NCI-H1436 (cell line): ENCODE measurements at regions not wholly inside any gene's neighbourhood (a gene's known extent, or its start where the extent isn't known, plus 50 kb on each side); places are given as distances from the start of the nearest gene placed in this dataset.

ENCODE experiments used
- DNase-seq: peaks from one replicate; lab custom pipeline; 2025; lab: John Stamatoyannopoulos, UW

DNA sequence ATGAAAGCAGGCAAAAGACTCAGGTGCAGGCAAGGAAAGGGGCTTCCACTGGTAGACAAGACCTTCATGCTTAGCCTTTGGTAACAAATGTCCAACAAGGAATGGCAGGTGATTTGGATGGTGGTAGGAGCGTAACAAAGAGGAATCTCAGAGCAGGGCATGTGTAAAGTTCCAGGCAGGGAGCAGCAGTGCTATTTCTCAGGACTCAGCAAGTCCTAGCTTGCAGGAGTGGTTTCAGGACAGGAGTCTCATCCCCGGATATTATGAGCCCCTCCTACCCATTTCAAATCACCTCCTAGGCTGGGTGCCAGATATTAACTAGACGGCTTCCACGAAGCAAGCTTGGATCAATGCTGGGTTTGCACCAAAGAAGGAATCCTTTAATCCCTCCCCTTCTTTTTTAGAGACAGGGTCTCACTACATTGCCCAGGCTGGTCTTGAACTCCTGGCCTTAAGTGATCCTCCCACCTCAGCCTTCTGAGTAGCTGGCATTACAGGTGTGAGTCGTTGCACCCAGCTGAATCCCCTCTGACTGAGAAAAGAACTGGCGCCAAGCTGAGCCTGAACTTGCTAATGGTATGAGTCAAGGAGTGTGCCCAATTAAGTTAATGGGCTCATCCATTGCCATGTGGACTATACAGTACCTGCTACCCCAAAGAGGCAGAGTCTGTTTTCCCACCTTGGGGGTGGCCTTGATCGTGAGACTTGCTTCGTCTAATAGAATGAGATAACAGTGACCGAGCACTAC, 190.3 kb downstream of the ARL4C start:
- DNase-seq = no peak

DNA sequence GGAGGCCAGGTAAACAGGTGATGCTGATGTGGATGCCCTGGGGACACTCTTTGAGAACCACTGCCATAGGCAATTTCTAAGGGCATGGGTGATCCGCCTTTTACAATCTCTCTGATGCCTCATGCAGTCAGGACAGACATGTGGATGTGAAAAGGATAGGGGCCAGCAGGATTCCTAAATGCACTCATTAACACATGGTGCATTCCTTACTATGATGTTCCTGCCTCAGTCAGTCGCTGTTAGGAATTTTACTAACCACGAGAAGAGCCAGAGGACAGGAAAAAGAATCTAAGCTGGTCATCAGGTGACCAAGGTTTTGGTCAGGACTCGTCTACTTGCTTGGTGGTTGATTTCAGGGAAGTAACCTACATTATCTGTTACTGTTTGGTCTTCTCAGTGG, 191.0 kb downstream of the ARL4C start:
- no peak for DNase-seq

DNA sequence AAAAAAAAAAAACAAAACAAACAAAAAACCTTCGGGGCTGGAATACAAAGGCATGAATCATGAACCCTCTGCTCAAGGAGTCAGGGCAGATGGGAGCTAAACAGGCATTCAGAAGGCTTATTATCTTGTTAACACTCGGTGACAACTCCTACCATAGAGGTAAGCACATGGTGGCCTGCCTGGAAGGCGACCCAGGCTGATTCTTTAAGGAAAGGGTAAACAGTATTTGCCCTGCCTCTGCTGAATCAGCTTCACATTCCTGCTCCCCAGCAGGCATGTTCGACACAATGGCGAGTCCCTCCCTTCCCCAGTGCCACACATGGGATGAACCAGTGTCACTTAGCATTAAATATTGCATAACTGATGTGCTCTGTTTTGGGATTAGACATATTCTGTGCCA, 191.9 kb downstream of the ARL4C start:
- no peak for DNase-seq

DNA sequence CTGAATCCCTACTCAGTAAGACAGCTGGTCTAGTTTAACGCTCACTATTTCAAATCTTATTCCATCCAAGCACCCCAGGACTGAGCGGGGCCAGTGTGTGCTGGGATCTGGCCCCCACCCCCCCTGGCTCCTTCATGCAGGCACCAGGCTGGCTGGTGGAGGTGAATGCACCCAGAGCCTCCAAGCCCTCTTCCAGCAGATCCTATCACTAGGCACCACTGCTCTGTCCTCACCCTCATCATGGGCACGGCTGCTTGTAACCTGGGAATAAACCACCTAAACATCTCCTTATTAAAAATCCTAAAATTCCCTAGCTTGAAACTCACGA, 194.3 kb downstream of the ARL4C start:
- DNase-seq = no peak

DNA sequence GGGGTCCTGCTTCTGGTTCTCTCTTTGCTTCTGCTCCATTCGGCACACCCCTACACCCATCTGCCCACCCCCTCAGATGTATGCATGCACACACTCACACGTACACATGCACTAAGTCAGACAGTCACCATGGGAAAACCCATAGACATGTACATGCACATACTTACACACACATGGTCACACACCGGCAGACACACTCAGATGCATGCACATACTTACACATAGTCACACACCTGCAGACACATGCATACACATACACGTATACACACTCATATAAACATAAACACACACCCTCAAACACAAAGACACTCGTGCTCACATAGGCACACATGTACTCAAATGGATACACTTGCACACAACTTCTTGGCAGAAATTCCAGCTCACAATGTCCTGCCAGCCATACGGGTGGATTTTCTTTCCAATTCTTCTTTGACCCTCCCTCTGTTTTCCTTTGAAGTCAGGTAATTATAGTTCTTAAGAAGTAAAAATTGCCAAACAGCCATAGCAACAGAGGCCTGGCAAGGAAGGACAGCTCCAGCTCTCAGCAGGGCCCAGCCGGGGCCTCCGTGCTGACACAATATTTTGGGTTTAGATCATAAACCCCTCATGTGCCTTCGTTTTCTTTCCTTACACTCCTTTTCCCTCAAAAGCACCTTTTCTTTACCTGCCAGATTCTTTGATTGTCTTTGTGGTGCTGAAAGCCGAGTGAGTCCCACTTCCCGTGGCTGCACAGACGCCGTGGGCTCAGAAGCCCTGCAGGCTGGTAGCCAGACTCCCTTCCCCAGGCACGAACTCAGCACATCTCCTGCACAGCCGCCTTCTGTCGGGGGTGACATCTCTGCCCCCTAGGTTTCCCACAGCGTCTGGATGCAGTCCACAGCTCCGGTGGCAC, 195.7 kb downstream of the ARL4C start:
- no peak for DNase-seq

DNA sequence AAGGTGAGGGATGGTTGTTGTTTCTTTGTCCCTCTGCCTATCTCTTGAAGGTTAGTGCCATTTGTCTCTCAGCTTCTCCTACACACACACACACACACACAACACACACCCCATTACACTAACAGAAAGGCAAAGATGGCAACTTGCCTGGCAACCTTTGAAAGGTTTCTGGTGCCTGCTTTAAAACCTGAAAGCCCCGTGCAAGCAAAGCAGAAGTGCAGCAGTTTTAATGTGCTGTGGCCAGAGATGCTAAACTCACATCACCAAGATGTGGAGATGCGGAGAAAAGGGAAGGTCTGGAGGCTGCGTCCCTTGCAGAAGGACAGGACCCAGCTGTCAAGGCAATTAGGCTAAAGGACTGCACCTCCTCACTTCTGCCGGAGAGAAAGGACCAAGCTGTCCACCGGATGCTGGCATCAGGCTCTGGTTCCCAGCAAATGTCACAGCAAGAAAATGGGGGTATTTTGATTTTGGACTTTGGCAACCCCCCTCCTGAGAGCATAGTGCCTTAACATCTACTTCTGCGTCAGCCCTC, 196.4 kb downstream of the ARL4C start:
- DNase-seq = no peak

DNA sequence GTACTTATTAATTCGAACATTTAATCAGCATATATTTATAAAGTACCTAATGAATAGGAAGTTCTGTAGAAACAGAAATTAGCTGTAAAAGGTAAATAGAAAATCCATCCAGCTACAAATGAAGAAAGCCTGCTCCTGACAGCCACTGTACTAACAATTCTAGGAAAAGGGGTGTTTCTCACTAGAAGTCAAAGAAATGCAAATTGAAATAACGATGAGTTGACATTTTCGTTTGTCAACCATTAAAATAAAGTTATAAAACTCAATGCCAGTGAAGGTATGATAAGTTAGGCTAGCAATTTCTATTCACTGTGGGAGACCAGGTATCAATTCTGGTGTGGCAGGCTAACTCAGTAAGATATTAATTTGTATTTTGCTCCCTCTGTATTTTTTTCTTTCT, 198.0 kb downstream of the ARL4C start:
- no peak for DNase-seq

DNA sequence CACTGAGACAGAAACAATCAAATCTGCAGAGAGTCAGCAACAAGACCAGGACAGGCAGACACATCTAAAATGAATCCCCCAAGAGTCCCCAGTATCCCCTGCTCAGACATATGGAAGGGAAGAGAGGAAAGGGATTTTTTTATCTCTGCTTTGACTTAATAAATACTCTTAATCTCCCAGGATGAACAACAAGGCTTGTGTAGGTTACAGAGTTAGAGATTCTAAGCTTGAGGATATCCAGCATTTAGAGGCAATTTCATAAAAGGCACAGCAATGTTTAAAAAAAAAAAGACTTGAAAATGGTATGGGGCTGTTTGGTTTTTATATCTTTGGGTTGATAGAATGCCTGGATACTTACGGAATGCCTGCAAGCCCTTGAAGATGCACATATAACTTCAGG, 199.9 kb downstream of the ARL4C start:
- no peak for DNase-seq

DNA sequence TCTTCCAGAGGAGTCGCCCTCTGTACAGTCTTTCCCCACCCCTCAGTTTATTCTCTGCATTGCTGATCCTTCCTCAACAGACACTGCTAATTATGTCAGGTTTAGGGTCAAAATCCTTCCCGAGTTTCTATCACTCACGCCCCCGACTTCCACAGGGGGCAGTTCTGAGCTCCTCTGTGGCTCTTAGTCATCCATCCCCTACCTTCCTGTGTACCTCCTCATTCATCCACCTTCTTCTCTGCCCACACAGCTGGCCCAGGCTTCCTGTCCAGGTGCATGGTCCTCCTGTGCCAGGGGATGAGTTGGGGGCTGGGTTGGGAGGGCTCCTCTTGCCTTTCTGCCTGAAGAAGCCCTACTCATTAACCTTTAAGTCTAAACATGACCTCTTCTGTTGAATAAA, 202.9 kb downstream of the ARL4C start:
- DNase-seq = peak; percentile 14

DNA sequence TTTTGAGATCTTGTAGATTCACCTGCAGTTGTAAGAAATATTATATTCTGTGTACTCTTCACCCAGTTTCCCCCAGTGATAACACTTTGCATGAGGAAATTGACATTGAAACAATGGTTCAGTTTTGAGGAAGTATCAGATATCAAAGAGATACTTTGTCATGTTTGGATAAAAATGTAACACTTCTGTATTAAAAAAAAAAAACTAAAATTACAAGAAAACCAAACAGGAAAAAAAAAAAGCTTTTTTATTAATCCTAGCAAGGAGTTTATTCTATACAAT, 204.0 kb downstream of the ARL4C start:
- DNase-seq = no peak

DNA sequence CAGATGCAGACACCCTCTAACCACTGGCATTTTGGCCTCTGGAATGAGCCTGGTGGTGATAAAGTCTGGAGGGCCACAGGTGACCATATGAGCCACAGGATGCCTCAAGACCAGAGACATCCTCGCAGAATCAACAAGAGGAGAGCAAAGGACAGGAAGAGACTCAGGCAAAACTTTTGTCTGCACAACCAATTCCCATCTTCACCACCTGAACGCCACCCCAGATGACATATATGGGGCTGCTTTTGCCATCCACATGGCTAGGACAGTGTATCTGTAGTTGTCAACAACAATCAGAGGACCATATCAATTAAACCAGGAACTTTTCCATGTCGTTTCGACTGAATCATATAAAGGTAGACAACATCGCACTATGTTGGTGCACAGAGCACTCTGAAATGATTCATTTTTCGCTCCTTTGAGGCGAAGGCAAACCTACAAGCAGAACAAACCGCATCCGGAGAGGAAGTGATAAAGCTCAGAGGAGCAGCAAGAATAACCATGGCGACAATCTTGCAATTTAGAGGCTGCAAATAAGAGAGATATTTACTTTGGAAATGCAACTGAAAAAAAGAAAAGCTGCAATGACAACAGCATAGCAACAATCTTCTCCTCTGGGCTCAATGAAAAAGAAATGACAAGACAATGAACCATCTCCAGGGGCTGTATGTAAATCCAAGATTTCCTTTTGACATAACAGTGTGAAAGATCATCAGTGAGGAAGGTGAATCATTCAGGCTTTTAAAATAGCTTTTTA, 204.5 kb downstream of the ARL4C start:
- no peak for DNase-seq

DNA sequence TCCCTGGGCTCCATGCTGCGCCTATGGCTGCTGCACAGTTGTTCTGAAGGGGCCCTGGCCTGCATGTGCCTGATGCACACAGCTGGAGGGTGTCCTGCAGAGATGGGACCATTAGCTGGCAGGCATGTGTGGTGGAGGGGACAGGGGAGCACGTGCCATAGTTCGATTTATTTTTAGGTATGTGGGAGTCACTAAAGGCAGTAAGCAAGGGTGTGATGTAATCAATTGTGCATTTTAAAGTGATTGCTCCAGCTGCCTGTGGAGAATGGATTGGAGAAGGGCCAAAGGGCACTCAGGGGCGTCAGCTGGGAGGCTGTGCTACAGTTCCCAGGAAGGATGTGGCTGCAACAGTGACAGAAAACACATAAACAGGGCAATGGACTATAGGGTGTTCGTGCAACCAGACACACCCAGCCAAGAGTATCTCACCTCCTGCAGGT, 205.1 kb downstream of the ARL4C start:
- DNase-seq = no peak

DNA sequence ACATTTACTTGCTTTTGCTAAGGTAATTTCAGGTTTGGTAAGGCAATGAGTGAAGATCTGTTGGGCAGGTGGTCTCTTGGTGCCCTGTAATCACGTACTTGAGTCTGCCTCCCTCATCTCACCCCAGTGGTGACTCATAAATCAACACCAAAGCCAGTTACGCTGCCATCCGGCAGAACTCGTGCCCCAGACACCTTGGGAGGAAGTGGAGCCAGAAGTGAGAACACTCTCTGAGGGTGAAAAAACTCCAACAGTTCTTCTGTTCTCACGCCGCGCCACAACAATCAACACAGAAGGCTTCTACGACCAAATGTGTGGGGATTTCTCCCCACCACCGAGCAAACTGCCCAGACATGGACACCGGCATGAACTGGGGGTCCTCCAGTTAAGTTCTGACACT, 206.2 kb downstream of the ARL4C start:
- no peak for DNase-seq

DNA sequence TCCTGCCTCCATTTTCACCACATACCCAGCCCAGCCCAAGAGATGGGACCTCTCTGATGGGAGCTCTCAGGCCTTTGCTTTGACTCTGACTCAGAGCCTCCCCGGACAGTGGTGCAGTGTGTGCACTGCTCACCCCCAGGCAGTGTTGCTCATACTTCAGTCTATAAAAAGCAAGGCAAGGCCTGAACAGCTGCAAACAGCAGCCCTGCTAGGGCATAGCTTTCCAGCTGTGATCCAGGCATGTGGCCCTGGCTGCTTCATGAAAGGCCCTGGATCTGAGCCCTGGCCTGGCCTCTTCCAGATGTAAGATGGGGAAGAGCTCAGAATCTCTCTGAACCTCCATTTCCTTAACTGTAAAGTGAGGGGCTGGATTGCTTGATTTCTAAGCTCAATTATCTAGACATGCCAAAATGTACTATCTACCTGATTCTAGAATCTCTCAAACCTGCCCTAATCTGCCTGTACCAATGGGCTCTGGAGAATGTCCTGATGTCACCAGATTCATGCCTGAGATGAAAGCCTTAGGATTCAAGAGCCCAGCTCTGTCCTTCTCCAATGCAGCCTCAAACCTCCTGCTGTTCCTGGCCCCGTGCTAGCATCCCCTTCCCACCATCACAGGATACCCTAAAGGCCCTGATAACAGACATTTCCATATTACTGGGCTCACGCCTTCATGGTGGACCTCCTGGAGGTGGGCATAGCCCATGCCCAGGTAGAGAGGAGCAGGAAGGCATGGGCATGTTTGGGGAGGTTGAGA, 206.9 kb downstream of the ARL4C start:
- no peak for DNase-seq

DNA sequence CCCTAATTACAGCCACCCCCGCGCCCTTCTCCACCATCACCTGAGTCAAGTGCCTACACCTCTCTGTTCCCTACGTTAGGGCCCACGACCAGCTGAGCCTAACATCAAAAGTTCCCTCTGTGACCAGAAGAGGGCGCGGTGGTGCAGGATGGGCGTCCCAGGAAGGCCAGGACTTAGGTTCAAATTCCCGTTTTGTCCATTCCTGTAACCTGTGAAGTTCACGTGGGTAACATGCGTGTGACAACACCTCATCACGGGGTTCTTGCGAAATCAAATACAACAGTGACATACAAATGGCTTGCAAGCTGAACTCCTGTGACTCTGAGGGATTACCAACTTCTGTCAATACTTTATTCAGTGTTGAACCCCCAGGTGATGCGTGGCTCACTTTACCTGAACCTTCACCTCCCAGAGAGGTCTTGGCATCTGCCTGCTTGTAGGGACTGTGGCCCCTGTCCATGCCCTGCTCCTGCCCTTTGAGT, 207.9 kb downstream of the ARL4C start:
- DNase-seq = peak; percentile 8

DNA sequence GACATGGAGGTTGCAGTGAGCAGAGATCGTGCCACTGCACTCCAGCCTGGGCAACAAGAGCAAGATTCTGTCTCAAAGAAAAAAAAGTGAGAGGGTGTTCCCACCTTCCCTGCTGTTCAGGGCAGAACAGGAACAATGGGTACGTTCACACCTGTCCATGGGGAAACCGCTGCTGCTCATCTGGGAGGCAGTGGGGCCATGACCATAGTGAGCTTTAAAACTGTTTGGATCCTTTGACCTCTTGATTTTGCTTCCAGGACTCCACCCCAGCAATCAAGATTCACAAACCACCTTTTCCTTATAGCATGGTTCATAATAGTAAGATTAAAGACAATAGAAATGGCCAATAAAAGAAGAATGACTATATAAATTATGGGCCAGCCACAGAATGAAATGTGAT, 209.2 kb downstream of the ARL4C start:
- DNase-seq = no peak

DNA sequence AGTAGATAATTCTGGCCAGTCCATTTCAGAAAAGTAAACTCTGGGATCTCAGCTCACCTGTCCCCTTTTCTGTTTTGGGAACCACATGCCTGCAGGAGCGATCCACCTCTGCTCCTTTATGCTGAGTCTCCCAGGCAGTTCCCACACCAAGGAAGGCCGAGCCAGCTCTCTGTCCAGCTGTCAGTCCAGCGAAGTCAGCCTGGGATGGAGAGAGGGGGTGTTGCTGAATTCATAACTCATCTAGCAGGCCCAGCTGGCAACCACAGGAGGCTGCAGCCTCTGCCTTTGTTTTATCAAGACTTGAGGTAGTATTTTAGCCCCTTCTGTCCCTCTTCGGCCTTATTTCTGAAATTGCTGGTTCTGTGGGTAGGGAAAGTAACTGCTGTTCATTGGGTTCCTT, 209.9 kb downstream of the ARL4C start:
- DNase-seq = no peak

DNA sequence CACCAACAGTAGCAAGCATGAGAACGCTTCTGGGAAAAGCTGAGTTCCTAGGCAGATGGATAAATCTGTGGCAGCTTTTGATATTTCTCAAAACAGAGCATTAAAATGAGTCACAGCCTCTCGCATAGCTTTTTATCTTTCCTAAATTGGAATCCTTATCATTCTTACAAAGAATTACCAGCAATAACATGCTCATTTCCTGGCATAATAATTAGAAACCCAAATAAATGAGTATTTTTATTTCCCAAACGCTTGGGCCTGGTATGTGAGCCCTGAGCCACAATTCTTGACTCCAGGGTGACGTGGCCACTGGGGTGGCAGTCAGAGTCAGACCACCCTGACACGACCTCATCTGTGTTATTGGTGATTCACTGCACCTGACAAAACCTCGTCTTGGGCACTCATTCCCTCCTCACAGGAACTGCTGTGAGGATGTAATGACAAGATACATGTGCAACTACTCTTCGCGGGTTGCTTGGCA, 210.7 kb downstream of the ARL4C start:
- no peak for DNase-seq

DNA sequence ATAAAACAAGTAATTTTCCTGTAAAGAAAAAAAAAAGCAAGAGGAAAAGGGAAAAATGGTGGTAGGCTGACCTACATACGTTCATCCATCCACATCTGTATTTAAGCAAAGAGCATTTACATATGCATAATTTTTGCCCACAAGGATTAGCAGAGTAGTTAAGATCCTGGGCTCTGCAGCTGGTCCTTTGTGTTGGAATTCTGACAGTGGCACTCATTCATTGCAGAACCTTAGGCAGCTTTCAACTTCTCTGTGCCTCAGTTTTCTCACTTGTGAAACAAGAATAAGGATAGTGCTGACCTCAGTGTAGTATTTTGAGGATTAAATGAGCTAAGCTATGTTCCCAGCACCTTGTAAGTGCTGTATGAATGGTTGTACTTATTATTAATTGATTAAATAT, 211.3 kb downstream of the ARL4C start:
- no peak for DNase-seq

DNA sequence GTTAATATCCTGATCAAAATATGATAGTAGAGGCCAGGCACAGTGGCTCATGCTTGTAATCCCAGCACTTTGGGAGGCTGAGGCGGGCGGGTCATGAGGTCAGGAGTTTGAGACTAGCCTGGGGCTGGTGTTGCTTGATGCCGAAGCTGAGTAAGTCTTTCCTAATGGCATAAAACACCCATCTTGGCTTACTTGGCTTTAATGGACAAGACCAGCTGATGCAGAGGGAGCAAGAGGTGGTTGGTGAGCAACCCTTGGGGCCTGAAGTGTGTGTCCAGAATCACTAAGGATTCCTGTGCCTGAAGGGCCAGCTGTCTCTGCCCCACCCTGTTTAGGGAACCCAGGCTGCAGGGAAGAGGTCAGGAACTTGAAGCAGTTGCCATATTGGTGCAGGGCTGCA, 217.2 kb downstream of the ARL4C start:
- DNase-seq = no peak

DNA sequence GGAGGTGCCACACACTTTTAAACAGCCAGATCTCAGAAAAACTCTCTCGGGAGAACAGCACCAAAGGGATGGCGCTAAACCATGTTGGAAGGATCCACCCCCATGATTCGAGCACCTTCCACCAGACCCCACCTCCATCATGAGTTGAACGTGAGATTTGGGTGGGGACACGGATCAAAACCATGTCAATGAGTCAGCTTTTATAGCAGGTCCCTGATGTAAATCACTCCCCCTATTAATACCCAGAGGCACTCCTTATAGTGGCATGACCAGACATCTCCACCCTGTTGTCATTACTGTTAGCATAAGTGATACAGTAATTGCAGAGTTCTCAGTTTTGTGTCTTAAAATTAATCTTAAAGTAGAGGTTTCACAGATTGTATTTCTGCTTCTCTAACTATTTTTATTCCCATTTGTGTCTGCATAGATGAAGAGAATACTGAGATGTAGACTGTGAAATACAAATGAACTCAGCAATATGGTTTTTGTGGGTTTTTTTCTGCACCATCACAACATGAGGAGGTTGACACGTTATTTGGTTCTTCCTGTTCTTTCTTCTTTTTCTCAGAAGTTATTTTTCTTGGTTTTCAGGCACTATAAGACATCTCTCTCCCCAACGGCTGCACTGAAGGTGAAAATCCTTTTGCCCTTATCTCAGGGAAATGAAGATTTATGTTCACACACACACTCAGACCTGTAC, 218.2 kb downstream of the ARL4C start:
- no peak for DNase-seq
